AG09319 (cell line): ENCODE measurements at regions not wholly inside any gene's neighbourhood (a gene's known extent, or its start where the extent isn't known, plus 50 kb on each side); places are given as distances from the start of the nearest gene placed in this dataset.

Experiments used
- DNase-seq: peaks from one replicate; pipeline ENCODE4 v3.0.0-alpha.2; 2010; ENCODE audit warnings: low read depth; ENCODE audit errors: extremely low read depth
- TF ChIP-seq, protein P1 (sequence below): IDR thresholded peaks from 2 replicates; pipeline ENCODE4 v1.5.1; 2011; ENCODE audit warnings: low read depth, mild to moderate bottlenecking, inconsistent platforms, low read length, moderate library complexity

DNA sequence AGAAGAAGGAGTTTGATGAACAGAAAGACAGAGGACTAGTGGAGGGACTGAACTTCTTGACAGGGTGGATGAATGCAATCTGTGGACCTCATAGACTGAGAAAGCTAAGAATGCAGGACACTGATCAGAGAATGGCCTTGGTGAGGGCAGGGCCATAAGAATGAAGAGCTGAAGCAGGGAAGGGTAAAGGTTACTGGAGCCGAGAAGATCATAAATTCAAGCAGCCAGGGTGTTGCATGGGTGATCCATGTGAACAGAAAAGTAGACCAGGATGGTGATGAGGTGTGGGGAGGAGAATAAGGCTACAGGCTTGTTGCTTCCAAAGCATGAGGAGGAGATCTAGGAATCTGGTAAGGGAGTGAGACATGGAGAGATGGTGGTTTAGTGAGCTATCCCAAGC is 295.9 kb downstream of the ADGB start:
- TF ChIP-seq, protein P1, sequence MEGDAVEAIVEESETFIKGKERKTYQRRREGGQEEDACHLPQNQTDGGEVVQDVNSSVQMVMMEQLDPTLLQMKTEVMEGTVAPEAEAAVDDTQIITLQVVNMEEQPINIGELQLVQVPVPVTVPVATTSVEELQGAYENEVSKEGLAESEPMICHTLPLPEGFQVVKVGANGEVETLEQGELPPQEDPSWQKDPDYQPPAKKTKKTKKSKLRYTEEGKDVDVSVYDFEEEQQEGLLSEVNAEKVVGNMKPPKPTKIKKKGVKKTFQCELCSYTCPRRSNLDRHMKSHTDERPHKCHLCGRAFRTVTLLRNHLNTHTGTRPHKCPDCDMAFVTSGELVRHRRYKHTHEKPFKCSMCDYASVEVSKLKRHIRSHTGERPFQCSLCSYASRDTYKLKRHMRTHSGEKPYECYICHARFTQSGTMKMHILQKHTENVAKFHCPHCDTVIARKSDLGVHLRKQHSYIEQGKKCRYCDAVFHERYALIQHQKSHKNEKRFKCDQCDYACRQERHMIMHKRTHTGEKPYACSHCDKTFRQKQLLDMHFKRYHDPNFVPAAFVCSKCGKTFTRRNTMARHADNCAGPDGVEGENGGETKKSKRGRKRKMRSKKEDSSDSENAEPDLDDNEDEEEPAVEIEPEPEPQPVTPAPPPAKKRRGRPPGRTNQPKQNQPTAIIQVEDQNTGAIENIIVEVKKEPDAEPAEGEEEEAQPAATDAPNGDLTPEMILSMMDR: no peak

DNA sequence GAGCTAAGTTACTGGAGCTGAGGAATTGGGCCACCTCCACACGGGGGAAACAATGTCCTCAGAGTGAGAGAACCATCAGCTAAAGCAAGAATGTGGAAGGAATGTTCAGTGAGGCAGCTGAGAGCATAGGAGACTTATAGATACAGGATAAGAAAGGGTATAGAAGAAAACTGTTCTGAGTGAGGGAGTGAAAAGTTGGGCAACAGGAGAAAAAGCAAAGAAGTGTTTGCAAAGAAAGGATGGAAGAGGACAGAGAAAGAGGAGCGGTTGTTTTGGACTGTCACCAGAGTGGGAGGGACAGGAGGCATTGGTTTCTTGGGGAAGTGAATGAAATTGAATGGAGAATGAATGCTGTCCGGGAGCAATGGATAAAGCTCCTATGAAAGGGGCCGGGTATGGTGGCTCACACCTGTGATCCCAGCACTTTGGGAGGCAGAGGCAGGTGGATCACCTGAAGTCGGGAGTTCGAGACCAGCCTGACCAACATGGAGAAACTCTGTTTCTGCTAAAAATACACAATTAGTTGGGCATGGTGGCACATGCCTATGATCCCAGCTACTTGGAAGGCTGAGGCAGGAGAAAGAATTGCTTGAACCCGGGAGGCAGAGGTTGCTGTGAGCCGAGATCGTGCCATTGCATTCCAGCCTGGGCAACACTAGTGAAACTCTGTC is 296.5 kb downstream of the ADGB start:
- TF ChIP-seq, protein P1: no peak
- no peak for DNase-seq

More for the DNA sequence above, 295.9 kb downstream of the ADGB start:
- no peak for DNase-seq

DNA sequence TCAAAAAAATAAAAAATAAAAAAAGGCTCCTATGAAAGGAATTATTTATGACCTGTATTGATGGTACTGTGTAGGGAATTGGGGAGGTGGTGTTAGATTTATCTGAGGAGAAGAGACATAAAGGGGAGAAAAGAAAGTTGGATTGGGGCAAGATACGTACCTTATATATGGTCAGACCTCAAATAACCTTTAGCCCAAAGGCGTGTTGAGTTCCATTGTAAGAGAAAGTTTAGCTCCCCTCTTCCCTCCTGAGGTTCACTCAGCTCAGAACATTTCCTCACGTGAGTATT is 296.9 kb downstream of the ADGB start:
- DNase-seq: no peak
- TF ChIP-seq, protein P1: no peak

DNA sequence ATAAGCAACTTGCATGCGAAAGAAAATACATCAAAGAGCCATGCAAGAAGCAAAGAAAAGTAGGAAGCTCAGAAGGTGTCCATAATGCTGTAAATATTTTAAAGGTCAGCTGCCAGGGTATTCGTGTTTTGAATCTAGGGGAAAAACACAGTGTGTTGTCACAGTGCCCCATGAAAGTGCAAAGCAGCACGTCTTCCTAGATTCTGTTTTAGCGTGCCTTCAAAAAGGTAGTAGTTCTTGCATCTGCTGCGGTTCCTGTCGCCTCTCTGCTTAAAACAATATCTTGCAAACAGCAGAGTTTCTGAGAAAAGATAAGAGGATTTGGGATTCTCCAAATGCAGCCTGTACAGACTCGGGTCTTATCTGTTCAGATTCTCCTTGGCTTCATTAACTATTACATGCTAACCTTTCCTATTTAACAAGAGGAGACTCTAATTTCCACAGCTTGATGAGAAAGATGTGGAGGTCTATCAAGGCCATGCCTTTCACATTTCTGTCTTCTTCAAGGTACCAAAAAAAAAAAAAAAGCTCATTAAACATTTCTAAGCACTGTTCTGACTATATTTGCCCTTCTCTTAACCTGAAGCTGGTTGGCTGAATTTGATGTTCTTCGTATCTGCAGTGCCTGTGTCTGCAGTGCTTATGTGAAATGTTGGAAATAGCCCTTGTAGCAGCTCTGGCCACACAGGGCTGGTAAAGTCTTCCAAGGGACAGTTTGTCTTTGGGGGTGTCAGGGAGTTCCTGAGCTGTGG is 297.5 kb downstream of the ADGB start:
- no peak for DNase-seq
- TF ChIP-seq, protein P1: no peak

DNA sequence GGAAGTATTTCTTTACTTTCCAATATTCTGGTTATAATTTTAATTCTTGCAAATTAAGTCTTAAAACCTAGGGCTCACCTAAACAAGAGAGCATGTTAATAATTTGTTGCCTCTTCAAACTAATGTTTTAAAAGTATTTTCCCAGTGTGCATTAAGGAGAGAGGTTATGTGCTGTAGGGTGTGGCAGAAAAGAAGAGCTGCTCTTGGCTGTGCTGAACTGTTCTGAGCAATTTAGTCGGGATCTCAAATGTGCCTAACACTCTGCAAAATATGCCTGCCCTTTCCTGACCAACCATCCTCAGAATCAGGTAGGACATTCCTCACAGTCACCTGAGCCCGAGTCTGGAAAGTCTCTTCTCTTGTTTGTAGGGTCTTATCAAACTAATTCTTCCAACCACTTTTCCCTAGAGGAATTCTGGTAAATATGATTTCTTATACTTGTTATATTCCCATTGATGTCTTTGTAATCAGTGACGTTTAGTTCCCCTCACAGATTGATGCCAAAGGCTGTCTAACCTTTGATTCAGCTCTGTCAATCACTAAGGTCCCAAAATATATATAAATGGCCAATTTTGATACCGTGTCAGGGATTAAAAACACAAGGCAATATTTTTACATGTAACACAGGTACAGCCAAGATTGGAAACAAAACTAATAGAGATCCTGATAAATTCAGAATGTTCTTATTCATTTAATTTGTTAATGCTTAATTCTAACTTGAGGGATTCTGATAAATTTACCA is 298.4 kb downstream of the ADGB start:
- TF ChIP-seq, protein P1: no peak
- no peak for DNase-seq

DNA sequence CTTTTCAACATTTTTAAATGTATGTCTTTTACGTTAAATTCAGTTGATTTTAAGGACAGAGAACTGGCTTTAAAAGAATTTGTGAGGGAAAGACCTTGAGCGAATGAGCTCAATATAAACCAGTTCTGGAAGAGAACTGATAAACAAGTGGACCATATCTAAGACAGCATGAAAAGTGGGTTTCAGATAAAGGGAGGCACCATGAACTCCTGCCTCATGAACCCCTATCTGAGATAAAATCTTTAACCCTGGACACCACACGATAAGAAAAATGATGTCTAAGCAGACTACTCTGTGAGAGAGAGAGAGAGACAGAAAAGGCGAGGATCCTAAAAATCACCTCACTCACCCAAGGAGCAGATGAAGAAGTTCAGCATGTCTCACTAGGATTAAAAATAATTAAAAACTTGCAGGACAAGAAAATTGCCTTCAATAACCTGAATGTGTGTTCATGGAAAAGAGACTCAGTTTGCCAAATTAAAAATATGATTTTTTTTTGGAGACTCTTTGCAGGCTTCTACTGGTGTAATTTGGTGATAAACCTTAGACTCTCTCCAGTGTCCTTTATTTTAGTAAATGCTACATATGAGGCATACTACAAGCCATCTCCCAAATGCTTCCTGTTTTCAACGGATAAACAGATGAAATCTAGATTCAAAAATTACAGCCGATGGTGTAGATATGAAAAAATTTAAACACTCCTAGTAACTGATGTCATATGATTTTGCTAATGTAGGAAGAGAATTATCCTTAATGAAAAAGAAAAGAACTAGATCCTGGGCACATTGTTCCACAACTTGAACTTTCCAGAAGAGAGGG is 299.5 kb downstream of the ADGB start:
- DNase-seq: no peak
- TF ChIP-seq, protein P1: no peak
